NCI-H524 (cell line): ENCODE measurements at regions not wholly inside any gene's neighbourhood (a gene's known extent, or its start where the extent isn't known, plus 50 kb on each side); places are given as distances from the start of the nearest gene placed in this dataset.

Source experiments
- DNase-seq, 2 experiments: peaks; one replicate each; lab custom pipeline; 2025; lab: John Stamatoyannopoulos, UW

- DNase-seq = no peak
Measured at GRCh38 chr12:107443320-107444090, 242.1 kb upstream of the PWP1 start.

GRCh38 chr12:107444771-107445170 is 240.8 kb upstream of the PWP1 start:
- DNase-seq = no peak

DNA sequence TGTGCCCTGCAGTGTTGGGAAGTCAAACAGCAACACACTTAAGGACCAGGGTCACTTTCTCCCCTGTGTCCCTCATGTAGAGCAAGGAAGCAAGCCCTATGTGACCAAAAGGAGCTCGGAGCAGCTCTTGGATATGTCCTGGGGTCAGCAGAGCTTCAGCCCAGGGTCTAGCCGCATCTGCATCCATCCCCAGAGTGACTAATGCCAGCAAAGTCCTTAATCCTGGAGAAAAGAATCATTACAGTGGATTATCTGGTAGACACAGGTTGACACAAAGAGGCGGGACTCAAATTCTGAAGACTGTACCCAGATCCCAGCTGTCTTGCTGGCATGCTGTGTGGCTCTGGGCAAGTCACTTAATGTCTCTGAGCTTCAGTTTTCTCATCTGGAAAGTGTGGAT is 239.1 kb upstream of the PWP1 start:
- DNase-seq = peak in 1 of 2 experiments; percentile 9

DNA sequence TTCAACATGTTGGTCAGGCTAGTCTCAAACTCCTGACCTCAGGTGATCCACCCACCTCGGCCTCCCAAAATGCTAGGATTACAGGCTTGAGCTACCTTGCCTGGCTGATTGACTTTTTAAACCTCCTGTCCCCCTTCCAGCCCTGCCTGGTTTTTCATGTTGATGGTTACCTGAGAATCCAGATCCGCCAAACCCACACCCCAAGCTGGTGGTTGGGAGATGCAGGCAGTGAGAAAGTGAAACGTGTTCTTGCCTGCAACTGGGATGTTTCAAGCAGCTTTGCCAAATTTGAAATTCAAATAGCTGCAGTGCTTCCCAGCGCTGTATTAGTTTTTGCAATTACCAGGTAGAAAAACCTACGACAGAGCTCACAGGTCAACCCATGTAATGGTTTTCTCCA is 238.3 kb upstream of the PWP1 start:
- DNase-seq = no peak

GRCh38 chr12:107448198-107448597 is 237.4 kb upstream of the PWP1 start:
- peak in 1 of 2 experiments; percentile 23 for DNase-seq

- no peak for DNase-seq
Measured at GRCh38 chr12:107449891-107450290, 235.7 kb upstream of the PWP1 start.

DNA sequence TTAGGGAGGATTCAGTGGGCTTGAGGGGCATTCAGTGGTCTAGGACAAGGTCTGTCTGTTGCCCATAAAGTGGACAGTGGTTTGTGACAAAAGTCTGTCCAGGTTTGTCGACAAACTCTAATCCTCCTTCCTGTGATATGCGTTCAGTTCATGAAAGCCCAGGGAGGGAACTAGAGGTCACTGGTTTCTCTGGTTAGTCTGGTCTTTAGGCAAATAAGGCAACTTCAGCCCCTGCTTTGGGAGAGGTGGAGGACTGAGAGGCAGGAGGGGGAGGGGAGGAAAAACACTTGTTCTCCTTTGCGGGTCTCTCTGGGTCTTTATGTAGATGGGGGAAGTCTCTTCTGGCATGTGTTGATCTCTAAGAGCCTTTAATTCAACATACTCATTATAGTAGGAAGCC is 235.1 kb upstream of the PWP1 start:
- DNase-seq = no peak

DNA sequence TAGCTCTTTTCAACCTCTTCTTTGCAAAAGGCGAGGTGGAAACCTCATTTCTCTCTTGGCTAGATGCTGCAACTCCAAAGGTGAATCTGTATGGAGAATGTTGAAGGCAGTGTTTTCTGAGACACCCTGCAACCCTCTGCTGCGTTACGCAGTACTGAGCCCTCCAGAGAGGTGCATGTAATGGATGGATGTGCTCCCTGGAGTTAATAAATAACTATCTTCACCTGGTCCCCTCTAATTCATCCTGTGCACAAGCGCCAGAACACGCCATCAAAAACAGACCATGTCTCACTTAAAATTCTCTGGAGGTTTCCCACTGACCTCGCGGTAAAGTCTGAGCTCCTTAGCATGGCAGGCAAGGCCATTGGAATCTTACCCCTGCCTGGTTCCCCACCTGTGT is 234.4 kb upstream of the PWP1 start:
- DNase-seq = no peak

DNA sequence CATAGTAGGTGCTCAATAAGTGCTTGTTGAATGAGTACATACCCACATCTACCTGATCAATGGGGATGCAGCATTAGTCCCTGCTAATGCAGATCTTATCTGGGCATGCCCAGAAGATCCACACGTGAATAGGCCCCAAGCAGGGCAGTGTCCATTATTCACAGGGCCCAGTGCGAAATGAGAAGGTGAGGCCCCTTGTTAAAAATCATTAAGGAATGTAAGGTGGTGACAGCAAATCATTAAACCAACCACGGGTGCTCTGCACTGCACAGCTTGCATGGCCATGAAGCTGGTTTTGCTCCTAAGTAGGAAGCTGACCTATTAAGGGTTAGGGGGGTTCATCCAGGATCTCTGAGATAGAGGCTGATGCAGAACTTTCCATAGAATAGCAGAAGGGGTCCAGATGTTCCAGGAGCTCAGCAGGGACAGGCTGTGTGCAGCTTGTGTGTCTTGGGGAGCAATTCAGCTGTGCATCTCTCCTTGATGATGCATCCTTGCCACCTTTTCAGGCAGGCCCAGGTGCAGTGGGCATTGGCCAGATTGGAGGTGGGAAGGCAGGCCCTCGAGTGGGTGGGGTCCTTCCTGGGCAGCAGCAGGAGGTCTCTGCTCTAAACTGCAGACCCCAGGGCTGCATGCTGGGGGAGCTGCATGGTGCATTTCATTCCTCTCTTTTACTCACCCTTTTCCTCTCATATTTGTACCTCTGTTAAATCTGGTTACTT is 231.3 kb upstream of the PWP1 start:
- no peak for DNase-seq

DNA sequence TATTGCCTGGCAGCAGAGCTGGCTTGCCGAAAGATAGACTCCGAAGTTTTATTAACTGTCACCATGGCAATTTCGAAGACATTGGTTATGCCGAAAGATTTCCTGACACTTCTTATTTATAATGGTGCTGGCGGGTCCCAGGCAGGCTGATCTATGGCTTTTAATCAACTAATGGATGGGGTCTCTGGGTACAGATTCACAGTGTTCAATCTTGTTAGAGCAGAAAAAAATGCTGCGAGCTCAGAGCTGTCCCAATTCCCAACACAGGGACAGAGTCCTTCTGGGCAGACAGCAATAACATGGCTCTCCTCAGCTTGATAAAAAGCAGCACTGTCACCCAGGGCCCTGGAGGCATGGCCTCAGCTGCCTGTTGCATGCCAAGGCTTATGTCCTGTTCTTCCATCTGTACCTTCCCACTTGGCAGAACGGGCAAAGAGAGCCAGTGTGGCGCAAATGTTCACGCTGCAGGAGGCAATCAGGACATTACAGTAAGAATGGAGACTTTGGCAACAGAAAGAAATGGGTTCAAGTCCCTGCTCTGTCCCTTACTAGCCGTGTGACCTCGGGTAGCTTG is 228.2 kb upstream of the PWP1 start:
- no peak for DNase-seq

- no peak for DNase-seq
Measured at GRCh38 chr12:107458163-107458562, 227.4 kb upstream of the PWP1 start.

GRCh38 chr12:107458990-107459389 is 226.6 kb upstream of the PWP1 start:
- no peak for DNase-seq

- peak in 1 of 2 experiments; percentile 35 for DNase-seq
Measured at GRCh38 chr12:107459641-107460040, 226.0 kb upstream of the PWP1 start.

GRCh38 chr12:107461222-107461975 is 224.2 kb upstream of the PWP1 start:
- peak; percentile 13 to 70 for DNase-seq

GRCh38 chr12:107462428-107463332 is 222.9 kb upstream of the PWP1 start:
- no peak for DNase-seq

- no peak for DNase-seq
Measured at GRCh38 chr12:107464644-107465043, 221.0 kb upstream of the PWP1 start.

- DNase-seq = no peak
Measured at GRCh38 chr12:107465625-107466024, 220.0 kb upstream of the PWP1 start.

- no peak for DNase-seq
Measured at GRCh38 chr12:107467716-107468115, 217.9 kb upstream of the PWP1 start.

DNA sequence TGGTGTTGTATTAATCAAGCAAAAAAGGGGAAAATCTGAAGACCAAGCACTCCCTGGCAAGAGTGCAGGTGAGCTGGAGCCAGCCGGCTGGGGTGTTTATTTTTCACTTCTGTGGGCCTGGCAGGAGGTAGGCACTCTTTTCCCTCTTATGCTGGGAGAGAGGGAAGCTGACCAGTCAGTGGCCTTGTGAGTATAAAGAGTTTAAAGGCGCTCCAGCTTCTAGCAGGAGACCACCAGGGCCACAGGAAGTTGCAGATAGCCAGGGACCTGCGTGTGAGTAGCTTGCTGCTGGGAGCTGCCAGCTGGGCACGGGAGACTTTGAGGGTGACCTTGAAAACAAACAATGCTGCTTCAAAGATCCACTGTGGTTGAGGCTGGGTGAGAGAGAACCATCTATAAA is 217.4 kb upstream of the PWP1 start:
- no peak for DNase-seq

DNA sequence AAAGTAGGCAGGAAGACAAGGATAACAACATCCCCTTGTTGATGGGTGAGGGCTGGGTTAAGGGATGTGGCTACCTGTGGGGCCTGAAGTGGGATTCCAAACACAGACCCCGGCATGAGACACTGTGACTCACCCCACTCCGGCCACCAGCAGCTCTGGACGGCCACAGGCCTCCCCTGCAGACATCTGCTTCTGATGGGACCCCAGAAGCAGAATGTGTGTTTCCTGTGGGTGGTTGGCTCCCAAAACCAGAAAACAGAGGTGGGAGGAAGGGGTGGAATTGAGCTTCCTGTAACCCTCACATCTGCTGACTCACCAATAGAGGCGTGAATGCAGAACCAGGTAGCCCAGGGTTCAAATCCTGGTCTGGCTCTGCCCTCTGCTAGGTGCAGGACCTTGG is 216.6 kb upstream of the PWP1 start:
- DNase-seq = no peak

GRCh38 chr12:107470645-107471044 is 215.0 kb upstream of the PWP1 start:
- no peak for DNase-seq
